Mesendoderm (in vitro differentiated cells): ENCODE measurements at regions not wholly inside any gene's neighbourhood (a gene's known extent, or its start where the extent isn't known, plus 50 kb on each side); places are given as distances from the start of the nearest gene placed in this dataset.

Source experiments
- DNase-seq: peaks from one replicate; pipeline ENCODE4 v3.0.0; 2013
- H2AK5ac ChIP-seq: 2 replicates; pipeline ENCODE4 v1.6.1; 2013; ENCODE audit warnings: low read length, inconsistent platforms
- H2BK120ac ChIP-seq: 2 replicates; pipeline ENCODE4 v1.6.1; 2013; ENCODE audit warnings: low read depth, mild to moderate bottlenecking, low read length, moderate library complexity, mixed read lengths
- H2BK15ac ChIP-seq: replicated peaks from 2 replicates; pipeline ENCODE4 v1.6.1; 2013; ENCODE audit warnings: low read depth, mild to moderate bottlenecking, moderate library complexity
- H2BK5ac ChIP-seq: 2 replicates; pipeline ENCODE4 v1.6.1; 2013; ENCODE audit warnings: low read length, inconsistent platforms
- H3K18ac ChIP-seq: 2 replicates; pipeline ENCODE4 v1.6.1; 2013; ENCODE audit warnings: mild to moderate bottlenecking, low read length, mixed read lengths
- H3K23ac ChIP-seq: one replicate; pipeline ENCODE4 v1.6.1; 2013; ENCODE audit warnings: low read length
- H3K27ac ChIP-seq: 2 replicates; pipeline ENCODE4 v1.5.1; 2013; ENCODE audit warnings: low read depth, mild to moderate bottlenecking, inconsistent platforms, low read length, moderate library complexity
- H3K27me3 ChIP-seq: 2 replicates; pipeline ENCODE4 v1.6.1; 2013; ENCODE audit warnings: low read length, control low read depth, mild to moderate bottlenecking, inconsistent platforms; ENCODE audit not compliant: insufficient read depth, poor library complexity
- H3K36me3 ChIP-seq: 2 replicates; pipeline ENCODE4 v1.6.1; 2013; ENCODE audit warnings: low read length, inconsistent platforms; ENCODE audit not compliant: control insufficient read depth, insufficient read depth
- H3K4ac ChIP-seq: one replicate; pipeline ENCODE4 v1.6.1; 2013; ENCODE audit warnings: low read depth, mild to moderate bottlenecking, low read length, moderate library complexity
- H3K4me1 ChIP-seq: 2 replicates; pipeline ENCODE4 v1.6.1; 2013; ENCODE audit warnings: low read depth, low read length, inconsistent platforms; ENCODE audit not compliant: control insufficient read depth
- H3K4me2 ChIP-seq: 2 replicates; pipeline ENCODE4 v1.6.1; 2013; ENCODE audit warnings: low read length
- H3K4me3 ChIP-seq: 2 replicates; pipeline ENCODE4 v1.5.1; 2013; ENCODE audit warnings: mild to moderate bottlenecking, low read length
- H3K56ac ChIP-seq: one replicate; pipeline ENCODE4 v1.6.1; 2013; ENCODE audit warnings: low read length
- H3K79me1 ChIP-seq: 2 replicates; pipeline ENCODE4 v1.6.1; 2013; ENCODE audit warnings: low read length, inconsistent platforms
- H3K79me2 ChIP-seq: 2 replicates; pipeline ENCODE4 v1.6.1; 2013; ENCODE audit warnings: mild to moderate bottlenecking, low read length; ENCODE audit not compliant: control insufficient read depth, insufficient read depth
- H3K9ac ChIP-seq: 2 replicates; pipeline ENCODE4 v1.6.1; 2013; ENCODE audit warnings: low read length, inconsistent platforms
- H4K5ac ChIP-seq: one replicate; pipeline ENCODE4 v1.6.1; 2013; ENCODE audit warnings: low read length
- H4K8ac ChIP-seq: one replicate; pipeline ENCODE4 v1.6.1; 2013; ENCODE audit warnings: low read depth, mild to moderate bottlenecking, control low read depth, low read length, moderate library complexity
- WGBS: extraction: QIAGEN DNeasy Blood & Tissue Kit; methylation state at CpG from one replicate; pipeline ENCODE4 v1.1.7; 2013; ENCODE audit warnings: low lambda C conversion rate, missing lambda C conversion rate; ENCODE audit not compliant: insufficient coverage; ENCODE audit errors: extremely low coverage; 5-methylcytosine and 5-hydroxymethylcytosine counted together

GRCh38 chr19:5271145-5271544, 69.5 kb downstream of the PTPRS start:
- H2BK15ac ChIP-seq, result no peak overlapping the region
- H3K4me1 ChIP-seq, result no peaks in the 10 kb centered on the region
- H3K27ac ChIP-seq, result no peak overlapping the region
- H2AK5ac ChIP-seq, result no peak overlapping the region
- H3K79me2 ChIP-seq, result no peaks in the 10 kb centered on the region
- no peak overlapping the region for H3K56ac ChIP-seq
- no peaks in the 10 kb centered on the region for H3K27me3 ChIP-seq
- no peak overlapping the region for H4K8ac ChIP-seq
- H3K79me1 ChIP-seq, result no peaks in the 10 kb centered on the region
- H2BK5ac ChIP-seq, result no peak overlapping the region
- no peak overlapping the region for H3K9ac ChIP-seq
- no peak overlapping the region for H3K4me2 ChIP-seq
- H3K18ac ChIP-seq, result no peak overlapping the region
- peaks cover 2% of the 10 kb centered on the region for H3K36me3 ChIP-seq
- peak; percentile 32 for DNase-seq
- H4K5ac ChIP-seq, result no peak overlapping the region
- H2BK120ac ChIP-seq, result no peak overlapping the region
- no peak overlapping the region for H3K23ac ChIP-seq
- H3K4me3 ChIP-seq, result no peak overlapping the region
- H3K4ac ChIP-seq, result no peak overlapping the region
- WGBS, result no CpG with 5 or more reads among the region's 10 CpGs

GRCh38 chr19:5269926-5270325, 70.7 kb downstream of the PTPRS start:
- Histone ChIP-seq H3K79me2 (no peaks in the 10 kb centered on the region), H3K36me3 (peaks cover 2% of the 10 kb centered on the region), H3K56ac (no peak overlapping the region), H2AK5ac (no peak overlapping the region), H3K4me2 (no peak overlapping the region), H3K27ac (no peak overlapping the region), H4K5ac (no peak overlapping the region), H4K8ac (no peak overlapping the region), H3K23ac (no peak overlapping the region), H3K79me1 (no peaks in the 10 kb centered on the region), H3K4ac (no peak overlapping the region), H3K4me3 (no peak overlapping the region), H3K27me3 (no peaks in the 10 kb centered on the region), H2BK5ac (no peak overlapping the region), H3K18ac (no peak overlapping the region), H3K9ac (no peak overlapping the region), H2BK15ac (no peak overlapping the region), H3K4me1 (no peaks in the 10 kb centered on the region), H2BK120ac (no peak overlapping the region)
- no peak for DNase-seq
- no CpG with 5 or more reads among the region's 9 CpGs for WGBS

- H3K36me3 ChIP-seq, result peaks cover 2% of the 10 kb centered on the region
- WGBS, result no CpG with 5 or more reads among the region's 17 CpGs
- H3K4me1 ChIP-seq, result no peaks in the 10 kb centered on the region
- H3K4me2 ChIP-seq, result no peak overlapping the region
- no peaks in the 10 kb centered on the region for H3K79me1 ChIP-seq
- H3K79me2 ChIP-seq, result no peaks in the 10 kb centered on the region
- no peak overlapping the region for H3K9ac ChIP-seq
- no peak overlapping the region for H2BK120ac ChIP-seq
- no peak overlapping the region for H4K8ac ChIP-seq
- H3K23ac ChIP-seq, result no peak overlapping the region
- no peak overlapping the region for H3K56ac ChIP-seq
- H3K18ac ChIP-seq, result no peak overlapping the region
- DNase-seq, result no peak
- H2BK5ac ChIP-seq, result no peak overlapping the region
- H3K27me3 ChIP-seq, result no peaks in the 10 kb centered on the region
- no peak overlapping the region for H4K5ac ChIP-seq
- no peak overlapping the region for H3K4ac ChIP-seq
- H2AK5ac ChIP-seq, result no peak overlapping the region
- no peak overlapping the region for H2BK15ac ChIP-seq
- H3K27ac ChIP-seq, result no peak overlapping the region
- no peak overlapping the region for H3K4me3 ChIP-seq
These were observed 71.3 kb downstream of the PTPRS start for GRCh38 chr19:5269279-5269678.

GRCh38 chr19:5268801-5269200, 71.8 kb downstream of the PTPRS start:
- Histone ChIP-seq H3K23ac (no peak overlapping the region), H3K4me1 (no peaks in the 10 kb centered on the region), H4K5ac (no peak overlapping the region), H3K27ac (no peak overlapping the region), H2AK5ac (no peak overlapping the region), H4K8ac (no peak overlapping the region), H3K56ac (no peak overlapping the region), H2BK15ac (no peak overlapping the region), H3K36me3 (no peaks in the 10 kb centered on the region), H3K18ac (no peak overlapping the region), H3K4me3 (no peak overlapping the region), H2BK120ac (no peak overlapping the region), H3K27me3 (no peaks in the 10 kb centered on the region), H3K9ac (no peak overlapping the region), H3K79me1 (no peaks in the 10 kb centered on the region), H3K79me2 (no peaks in the 10 kb centered on the region), H3K4me2 (no peak overlapping the region), H2BK5ac (no peak overlapping the region), H3K4ac (no peak overlapping the region)
- no CpG with 5 or more reads among the region's 13 CpGs for WGBS
- no peak for DNase-seq

- Histone ChIP-seq H3K27ac (no peak overlapping the region), H3K9ac (no peak overlapping the region), H2BK5ac (no peak overlapping the region), H3K4me2 (no peak overlapping the region), H2BK120ac (no peak overlapping the region), H4K5ac (no peak overlapping the region), H4K8ac (no peak overlapping the region), H3K27me3 (no peaks in the 10 kb centered on the region), H3K36me3 (no peaks in the 10 kb centered on the region), H3K4ac (no peak overlapping the region), H3K4me3 (no peak overlapping the region), H3K23ac (no peak overlapping the region), H3K79me1 (no peaks in the 10 kb centered on the region), H3K56ac (no peak overlapping the region), H3K18ac (no peak overlapping the region), H3K79me2 (no peaks in the 10 kb centered on the region), H2AK5ac (no peak overlapping the region), H2BK15ac (no peak overlapping the region), H3K4me1 (no peaks in the 10 kb centered on the region)
- no peak for DNase-seq
- WGBS, result no CpG with 5 or more reads among the region's 9 CpGs
These were observed 75.4 kb downstream of the PTPRS start for GRCh38 chr19:5265260-5265659.

- H4K8ac ChIP-seq, result no peak overlapping the region
- no peak overlapping the region for H3K4me2 ChIP-seq
- WGBS, result no CpG with 5 or more reads among the region's 7 CpGs
- H3K23ac ChIP-seq, result no peak overlapping the region
- H2BK15ac ChIP-seq, result no peak overlapping the region
- no peak overlapping the region for H2BK5ac ChIP-seq
- H3K9ac ChIP-seq, result no peak overlapping the region
- H3K27ac ChIP-seq, result no peak overlapping the region
- H3K4ac ChIP-seq, result no peak overlapping the region
- DNase-seq, result no peak
- no peak overlapping the region for H4K5ac ChIP-seq
- no peak overlapping the region for H3K4me3 ChIP-seq
- H3K79me1 ChIP-seq, result no peaks in the 10 kb centered on the region
- no peaks in the 10 kb centered on the region for H3K36me3 ChIP-seq
- no peak overlapping the region for H2AK5ac ChIP-seq
- no peaks in the 10 kb centered on the region for H3K4me1 ChIP-seq
- H3K27me3 ChIP-seq, result no peaks in the 10 kb centered on the region
- H3K79me2 ChIP-seq, result no peaks in the 10 kb centered on the region
- H2BK120ac ChIP-seq, result no peak overlapping the region
- H3K56ac ChIP-seq, result no peak overlapping the region
- no peak overlapping the region for H3K18ac ChIP-seq
These were observed 76.2 kb downstream of the PTPRS start for GRCh38 chr19:5264453-5264852.
